ENCODE measurements at regions not wholly inside any gene's neighbourhood (a gene's known extent, or its start where the extent isn't known, plus 50 kb on each side); places are given as distances from the start of the nearest gene placed in this dataset.
A peak's percentile ranks its signal among the peaks of the same experiment; 100 is the strongest.

GRCh38 chr10:43873717-43874116, 225.0 kb upstream of the ZNF32 start:
- H3K4me1 ChIP-seq, result no peaks in the 10 kb centered on the region
- intact Hi-C loops (cut with DNase I), result no loop called here
- DNase-seq, result no peak

GRCh38 chr10:43872644-43873043, 224.0 kb upstream of the ZNF32 start:
- no peak for DNase-seq
- no peak overlapping the region for H3K27ac ChIP-seq

More at GRCh38 chr10:43873717-43874116, 225.0 kb upstream of the ZNF32 start:
- Histone ChIP-seq H3K9me3 (no peaks in the 10 kb centered on the region), H3K4me3 (no peak overlapping the region), H3K36me3 (no peaks in the 10 kb centered on the region), H3K27me3 (no peaks in the 10 kb centered on the region), H3K27ac (no peak overlapping the region)
- no peak for ATAC-seq
- TF ChIP-seq CTCF (IDR thresholded peaks at IDR 0.05), result no peak

GRCh38 chr10:43871545-43871944, 222.9 kb upstream of the ZNF32 start:
- Histone ChIP-seq H3K27me3 (no peaks in the 10 kb centered on the region), H3K27ac (no peak overlapping the region), H3K9me3 (no peaks in the 10 kb centered on the region), H3K4me3 (no peak overlapping the region), H3K36me3 (no peaks in the 10 kb centered on the region), H3K4me1 (no peaks in the 10 kb centered on the region)
- no peak for DNase-seq
- intact Hi-C loops (cut with DNase I), result no loop called here
- TF ChIP-seq CTCF (IDR thresholded peaks at IDR 0.05), result no peak
- ATAC-seq, result no peak

More at GRCh38 chr10:43872644-43873043, 224.0 kb upstream of the ZNF32 start:
- no peaks in the 10 kb centered on the region for H3K9me3 ChIP-seq
- intact Hi-C loops (cut with DNase I), result no loop called here
- no peak overlapping the region for H3K4me3 ChIP-seq
- no peaks in the 10 kb centered on the region for H3K4me1 ChIP-seq
- no peak for TF ChIP-seq CTCF (IDR thresholded peaks at IDR 0.05)
- ATAC-seq, result no peak
- H3K27me3 ChIP-seq, result no peaks in the 10 kb centered on the region
- H3K36me3 ChIP-seq, result no peaks in the 10 kb centered on the region

GRCh38 chr10:43870968-43871439, 222.3 kb upstream of the ZNF32 start:
- Histone ChIP-seq H3K4me3 (no peak overlapping the region), H3K27ac (no peak overlapping the region), H3K9me3 (no peaks in the 10 kb centered on the region), H3K4me1 (no peaks in the 10 kb centered on the region), H3K27me3 (no peaks in the 10 kb centered on the region), H3K36me3 (no peaks in the 10 kb centered on the region)
- DNase-seq (peak; percentile 63), ATAC-seq (peak; percentile 36)
- TF ChIP-seq CTCF (IDR thresholded peaks at IDR 0.05), result no peak
- intact Hi-C loops (cut with DNase I), result no loop called here

GRCh38 chr10:43869669-43870322, 221.1 kb upstream of the ZNF32 start:
- DNase-seq, result no peak
- H3K4me3 ChIP-seq, result no peak overlapping the region
- intact Hi-C loops (cut with DNase I), result no loop called here
- no peaks in the 10 kb centered on the region for H3K4me1 ChIP-seq
- no peaks in the 10 kb centered on the region for H3K36me3 ChIP-seq
- no peak for ATAC-seq
- no peaks in the 10 kb centered on the region for H3K9me3 ChIP-seq
- TF ChIP-seq CTCF (IDR thresholded peaks at IDR 0.05), result no peak
- H3K27me3 ChIP-seq, result no peaks in the 10 kb centered on the region
- no peak overlapping the region for H3K27ac ChIP-seq
